ENCODE measurements at regions not wholly inside any gene's neighbourhood (a gene's known extent, or its start where the extent isn't known, plus 50 kb on each side); places are given as distances from the start of the nearest gene placed in this dataset.

GRCh38 chr14:97788846-97789526 lies 991.8 kb downstream of the VRK1 start:
- H3K36me3 ChIP-seq (ENCODE audit: control insufficient read depth in 1 of 2, insufficient read depth in 2 of 2, low read length in 2 of 2), result no peaks in the 10 kb centered on the region
- no peak overlapping the region for H2AK5ac ChIP-seq (ENCODE audit: low read length)
- H3K4me3 ChIP-seq (ENCODE audit: low read depth, low read length), result no peak overlapping the region
- H3K14ac ChIP-seq (ENCODE audit: low read length), result no peak overlapping the region
- H3K9ac ChIP-seq (ENCODE audit: low read length), result no peak overlapping the region
- H3K4me1 ChIP-seq (ENCODE audit: control insufficient read depth in 1 of 2, insufficient read depth in 2 of 2, low read length in 2 of 2), result no peaks in the 10 kb centered on the region
- DNase-seq, result no peak
- H3K27ac ChIP-seq (ENCODE audit: low read depth, low read length), result no peak overlapping the region
- no peak overlapping the region for H2BK5ac ChIP-seq (ENCODE audit: low read depth, low read length, poor library complexity)
- no peak overlapping the region for H3K4ac ChIP-seq (ENCODE audit: low read depth, low read length)
- H4K12ac ChIP-seq (ENCODE audit: low read depth, low read length), result no peak overlapping the region
- H3K18ac ChIP-seq (ENCODE audit: low read length), result no peak overlapping the region
- H3K23ac ChIP-seq (ENCODE audit: low read length), result no peak overlapping the region
- no peaks in the 10 kb centered on the region for H3K9me3 ChIP-seq (ENCODE audit: insufficient read depth, low read depth, low read length)
- no peak overlapping the region for H2BK12ac ChIP-seq (ENCODE audit: low read length)
- no peak overlapping the region for H2AFZ ChIP-seq (ENCODE audit: insufficient read depth, low read length, poor library complexity)
- H4K8ac ChIP-seq (ENCODE audit: low read depth, low read length), result no peak overlapping the region
- no CpG with 5 or more reads among the region's 7 CpGs for WGBS (ENCODE audit: extremely low coverage, insufficient coverage, insufficient read length)
- H3K79me1 ChIP-seq (ENCODE audit: low read length), result no peaks in the 10 kb centered on the region
- H3K4me2 ChIP-seq (ENCODE audit: low read length), result no peak overlapping the region
- H4K91ac ChIP-seq (ENCODE audit: low read depth, low read length), result no peak overlapping the region
- H2BK120ac ChIP-seq (ENCODE audit: insufficient read depth, low read length, poor library complexity), result no peak overlapping the region
- H3K79me2 ChIP-seq (ENCODE audit: control insufficient read depth, insufficient read depth, low read length, poor library complexity), result no peaks in the 10 kb centered on the region
- H3K27me3 ChIP-seq (ENCODE audit: insufficient read depth, low read length), result no peaks in the 10 kb centered on the region

DNA sequence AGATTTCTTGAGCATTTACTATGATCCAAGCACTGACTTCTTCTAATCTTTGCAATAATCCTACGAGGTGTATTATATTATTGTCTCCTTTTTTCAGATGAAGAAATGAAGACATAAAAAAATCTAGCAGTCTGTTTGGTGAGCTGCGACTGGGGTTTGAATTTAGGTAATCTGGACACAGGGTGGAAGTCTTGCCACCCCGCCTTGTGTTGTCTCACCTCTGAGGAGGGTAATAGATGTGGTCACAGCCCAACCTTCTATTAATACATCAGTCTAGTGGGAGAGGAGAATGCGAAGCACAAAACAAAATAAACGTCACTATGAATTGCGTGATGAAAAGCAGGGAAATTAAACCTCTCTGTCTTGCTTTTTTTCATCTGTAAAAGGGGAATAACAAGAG lies 993.9 kb downstream of the VRK1 start:
- no peak overlapping the region for H3K23ac ChIP-seq (ENCODE audit: low read length)
- H3K14ac ChIP-seq (ENCODE audit: low read length), result no peak overlapping the region
- H3K27me3 ChIP-seq (ENCODE audit: insufficient read depth, low read length), result no peaks in the 10 kb centered on the region
- H2BK5ac ChIP-seq (ENCODE audit: low read depth, low read length, poor library complexity), result no peak overlapping the region
- H3K9me3 ChIP-seq (ENCODE audit: insufficient read depth, low read depth, low read length), result no peaks in the 10 kb centered on the region
- no peak overlapping the region for H2AFZ ChIP-seq (ENCODE audit: insufficient read depth, low read length, poor library complexity)
- no peaks in the 10 kb centered on the region for H3K79me1 ChIP-seq (ENCODE audit: low read length)
- H3K4me1 ChIP-seq (ENCODE audit: control insufficient read depth in 1 of 2, insufficient read depth in 2 of 2, low read length in 2 of 2), result no peaks in the 10 kb centered on the region
- no peak overlapping the region for H2BK12ac ChIP-seq (ENCODE audit: low read length)
- no peak overlapping the region for H2AK5ac ChIP-seq (ENCODE audit: low read length)
- no peak overlapping the region for H3K4me2 ChIP-seq (ENCODE audit: low read length)
- H3K27ac ChIP-seq (ENCODE audit: low read depth, low read length), result no peak overlapping the region
- no peak overlapping the region for H4K8ac ChIP-seq (ENCODE audit: low read depth, low read length)
- H3K4ac ChIP-seq (ENCODE audit: low read depth, low read length), result no peak overlapping the region
- H2BK120ac ChIP-seq (ENCODE audit: insufficient read depth, low read length, poor library complexity), result no peak overlapping the region
- WGBS (ENCODE audit: extremely low coverage, insufficient coverage, insufficient read length), result no CpG with 5 or more reads among the region's 6 CpGs
- H3K36me3 ChIP-seq (ENCODE audit: control insufficient read depth in 1 of 2, insufficient read depth in 2 of 2, low read length in 2 of 2), result no peaks in the 10 kb centered on the region
- no peak for DNase-seq
- H3K79me2 ChIP-seq (ENCODE audit: control insufficient read depth, insufficient read depth, low read length, poor library complexity), result no peaks in the 10 kb centered on the region
- no peak overlapping the region for H3K4me3 ChIP-seq (ENCODE audit: low read depth, low read length)
- no peak overlapping the region for H4K91ac ChIP-seq (ENCODE audit: low read depth, low read length)
- H3K18ac ChIP-seq (ENCODE audit: low read length), result no peak overlapping the region
- no peak overlapping the region for H4K12ac ChIP-seq (ENCODE audit: low read depth, low read length)
- H3K9ac ChIP-seq (ENCODE audit: low read length), result no peak overlapping the region

DNA sequence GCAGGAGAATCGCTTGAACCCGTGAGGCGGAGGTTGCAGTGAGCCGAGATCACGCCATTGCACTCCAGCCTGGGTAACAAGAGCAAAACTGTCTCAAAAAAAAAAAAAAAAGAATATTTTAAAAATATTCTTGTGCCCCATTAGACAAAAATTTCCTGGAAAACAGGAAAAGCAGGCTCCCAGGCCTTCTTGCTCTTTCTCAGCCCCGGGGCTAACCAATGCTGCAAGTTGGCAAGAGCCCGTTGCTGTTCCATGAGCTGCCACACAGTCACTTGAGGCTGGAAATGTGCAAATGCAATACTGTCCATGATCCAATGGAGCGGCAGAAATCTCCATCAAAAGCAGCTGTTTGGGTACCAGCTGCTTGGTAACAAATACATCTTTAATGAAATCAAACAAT lies 994.7 kb downstream of the VRK1 start:
- Histone ChIP-seq H2AFZ (ENCODE audit: insufficient read depth, low read length, poor library complexity) (no peak overlapping the region), H4K12ac (ENCODE audit: low read depth, low read length) (no peak overlapping the region), H3K27me3 (ENCODE audit: insufficient read depth, low read length) (no peaks in the 10 kb centered on the region), H2AK5ac (ENCODE audit: low read length) (no peak overlapping the region), H3K9me3 (ENCODE audit: insufficient read depth, low read depth, low read length) (no peaks in the 10 kb centered on the region), H3K14ac (ENCODE audit: low read length) (no peak overlapping the region), H3K23ac (ENCODE audit: low read length) (no peak overlapping the region), H3K9ac (ENCODE audit: low read length) (no peak overlapping the region), H3K4me3 (ENCODE audit: low read depth, low read length) (no peak overlapping the region), H3K27ac (ENCODE audit: low read depth, low read length) (no peak overlapping the region), H3K18ac (ENCODE audit: low read length) (no peak overlapping the region), H3K4me1 (ENCODE audit: control insufficient read depth in 1 of 2, insufficient read depth in 2 of 2, low read length in 2 of 2) (no peaks in the 10 kb centered on the region), H3K79me1 (ENCODE audit: low read length) (no peaks in the 10 kb centered on the region), H3K36me3 (ENCODE audit: control insufficient read depth in 1 of 2, insufficient read depth in 2 of 2, low read length in 2 of 2) (no peaks in the 10 kb centered on the region), H3K4ac (ENCODE audit: low read depth, low read length) (no peak overlapping the region), H4K91ac (ENCODE audit: low read depth, low read length) (no peak overlapping the region), H3K79me2 (ENCODE audit: control insufficient read depth, insufficient read depth, low read length, poor library complexity) (no peaks in the 10 kb centered on the region), H2BK12ac (ENCODE audit: low read length) (no peak overlapping the region), H3K4me2 (ENCODE audit: low read length) (no peak overlapping the region), H4K8ac (ENCODE audit: low read depth, low read length) (no peak overlapping the region), H2BK5ac (ENCODE audit: low read depth, low read length, poor library complexity) (no peak overlapping the region), H2BK120ac (ENCODE audit: insufficient read depth, low read length, poor library complexity) (no peak overlapping the region)
- peak; percentile 89 to 96 for DNase-seq
- WGBS (ENCODE audit: extremely low coverage, insufficient coverage, insufficient read length), result no CpG with 5 or more reads among the region's 8 CpGs

DNA sequence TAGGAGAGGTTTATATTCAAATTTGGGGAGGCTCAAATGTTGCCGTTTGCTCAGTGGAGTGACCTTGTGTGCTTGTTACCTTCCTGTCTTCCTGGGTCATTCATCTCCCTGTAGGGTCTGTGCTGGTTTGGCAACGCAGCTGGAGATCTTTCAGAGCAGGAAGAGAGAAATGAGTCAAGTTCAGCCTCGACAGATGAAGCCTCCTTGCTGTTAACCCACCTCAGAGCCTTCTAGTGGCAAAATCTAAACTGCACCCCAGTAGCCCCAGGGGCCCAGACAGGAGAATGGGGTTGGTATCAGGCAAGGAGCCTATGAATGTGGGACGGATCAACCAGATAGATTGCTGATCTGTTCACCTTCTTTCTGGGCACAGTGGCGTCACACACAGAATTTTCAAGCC lies 999.3 kb downstream of the VRK1 start:
- no peak overlapping the region for H4K12ac ChIP-seq (ENCODE audit: low read depth, low read length)
- no peak overlapping the region for H3K23ac ChIP-seq (ENCODE audit: low read length)
- H3K27me3 ChIP-seq (ENCODE audit: insufficient read depth, low read length), result no peaks in the 10 kb centered on the region
- H3K36me3 ChIP-seq (ENCODE audit: control insufficient read depth in 1 of 2, insufficient read depth in 2 of 2, low read length in 2 of 2), result no peaks in the 10 kb centered on the region
- H3K9ac ChIP-seq (ENCODE audit: low read length), result no peak overlapping the region
- H2BK5ac ChIP-seq (ENCODE audit: low read depth, low read length, poor library complexity), result no peak overlapping the region
- H3K4me3 ChIP-seq (ENCODE audit: low read depth, low read length), result no peak overlapping the region
- no peaks in the 10 kb centered on the region for H3K79me2 ChIP-seq (ENCODE audit: control insufficient read depth, insufficient read depth, low read length, poor library complexity)
- H4K8ac ChIP-seq (ENCODE audit: low read depth, low read length), result no peak overlapping the region
- no peak overlapping the region for H3K18ac ChIP-seq (ENCODE audit: low read length)
- H4K91ac ChIP-seq (ENCODE audit: low read depth, low read length), result no peak overlapping the region
- H2AK5ac ChIP-seq (ENCODE audit: low read length), result no peak overlapping the region
- H3K14ac ChIP-seq (ENCODE audit: low read length), result no peak overlapping the region
- no peak overlapping the region for H3K27ac ChIP-seq (ENCODE audit: low read depth, low read length)
- no peak overlapping the region for H2AFZ ChIP-seq (ENCODE audit: insufficient read depth, low read length, poor library complexity)
- no peaks in the 10 kb centered on the region for H3K9me3 ChIP-seq (ENCODE audit: insufficient read depth, low read depth, low read length)
- no peaks in the 10 kb centered on the region for H3K79me1 ChIP-seq (ENCODE audit: low read length)
- WGBS (ENCODE audit: extremely low coverage, insufficient coverage, insufficient read length), result no CpG with 5 or more reads among the region's 5 CpGs
- H2BK120ac ChIP-seq (ENCODE audit: insufficient read depth, low read length, poor library complexity), result no peak overlapping the region
- DNase-seq, result no peak
- H3K4ac ChIP-seq (ENCODE audit: low read depth, low read length), result no peak overlapping the region
- no peak overlapping the region for H3K4me2 ChIP-seq (ENCODE audit: low read length)
- H2BK12ac ChIP-seq (ENCODE audit: low read length), result no peak overlapping the region
- H3K4me1 ChIP-seq (ENCODE audit: control insufficient read depth in 1 of 2, insufficient read depth in 2 of 2, low read length in 2 of 2), result no peaks in the 10 kb centered on the region
